ENCODE measurements at regions not wholly inside any gene's neighbourhood (a gene's known extent, or its start where the extent isn't known, plus 50 kb on each side); places are given as distances from the start of the nearest gene placed in this dataset.

DNA sequence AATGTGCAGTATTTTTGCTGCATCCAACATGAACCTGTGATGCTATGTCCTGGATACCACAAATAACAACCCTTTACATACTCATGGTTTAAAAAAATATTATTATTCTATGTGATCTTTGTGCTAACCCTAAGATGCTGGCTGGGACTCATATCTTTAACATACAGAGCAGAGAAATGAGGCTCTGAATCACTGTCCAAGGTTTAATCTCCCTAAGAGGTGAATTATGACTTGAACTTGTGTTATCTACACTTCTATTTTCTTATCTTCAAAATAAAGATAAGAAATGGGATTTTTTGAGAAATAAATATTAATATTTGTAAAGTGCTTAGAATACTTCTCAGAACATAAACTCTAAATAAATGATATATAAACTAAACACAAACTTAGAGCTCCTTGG, 68.8 kb upstream of the GRIA1 start:
- no peak for DNase-seq

DNA sequence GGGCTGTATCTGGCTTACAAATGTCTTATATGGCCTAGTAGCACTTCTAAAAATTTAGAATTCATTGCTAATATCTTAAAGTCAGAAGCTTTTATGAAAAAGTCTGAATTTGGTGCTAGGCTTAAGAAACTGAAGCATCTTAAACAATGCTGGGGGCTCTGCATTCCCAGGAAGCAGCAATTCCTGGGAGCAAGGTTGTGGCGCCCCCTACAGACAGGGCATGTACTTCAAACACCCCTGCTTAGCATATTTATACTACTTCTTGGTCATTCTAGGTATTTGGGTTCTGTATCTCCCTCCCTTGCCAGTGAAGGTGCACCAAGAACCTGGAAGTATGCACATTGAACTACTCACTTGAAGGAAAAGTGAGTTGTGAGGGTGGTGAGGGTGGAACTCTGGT, 64.6 kb upstream of the GRIA1 start:
- no peak for DNase-seq

DNA sequence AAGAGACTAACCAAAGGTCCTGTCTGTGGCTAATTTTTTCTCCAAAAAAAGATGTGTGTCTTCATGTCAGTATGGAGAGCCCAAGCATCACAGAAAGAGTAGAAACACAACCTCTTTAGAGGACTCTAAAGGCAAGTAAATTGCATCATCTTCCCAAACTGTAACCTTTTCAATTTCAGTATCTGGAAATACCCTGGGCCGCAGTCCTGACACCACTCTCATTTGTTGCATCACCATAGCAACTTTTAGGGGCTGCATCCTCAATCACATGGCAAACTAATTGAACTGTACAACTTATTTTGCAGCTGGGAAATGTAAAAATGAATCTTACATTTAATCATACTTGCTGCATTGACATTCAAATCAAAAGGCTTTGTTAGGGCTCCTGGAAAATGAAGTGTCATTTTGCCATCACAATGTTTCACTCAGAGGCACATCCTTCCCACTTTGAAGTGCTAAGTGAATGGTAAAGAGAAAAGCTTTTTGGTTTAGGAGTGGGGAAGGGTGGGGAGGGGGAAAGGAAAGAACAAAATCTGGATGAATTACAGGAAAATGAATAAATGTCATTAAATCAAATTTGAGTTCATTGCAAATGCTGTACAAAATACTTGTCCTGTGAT, 60.6 kb upstream of the GRIA1 start:
- no peak for DNase-seq

DNA sequence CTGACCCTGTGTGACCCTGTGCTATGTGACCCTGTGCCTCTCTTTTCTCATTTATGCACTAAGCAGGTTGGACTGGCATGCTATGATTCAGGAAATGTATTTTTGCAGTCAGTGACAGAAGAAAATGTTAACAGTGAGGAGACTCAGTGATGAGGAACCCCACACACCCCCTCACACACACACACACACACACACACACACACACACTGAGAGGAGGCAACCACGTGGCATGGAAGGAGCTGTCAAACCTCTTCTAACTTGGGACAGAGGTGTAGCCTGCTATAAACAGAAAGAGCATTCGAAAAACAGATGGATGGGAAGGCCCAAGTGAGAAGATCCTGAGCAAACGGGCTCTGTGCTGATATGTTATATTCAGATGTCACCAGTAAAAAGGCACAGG, 57.9 kb upstream of the GRIA1 start:
- no peak for DNase-seq

DNA sequence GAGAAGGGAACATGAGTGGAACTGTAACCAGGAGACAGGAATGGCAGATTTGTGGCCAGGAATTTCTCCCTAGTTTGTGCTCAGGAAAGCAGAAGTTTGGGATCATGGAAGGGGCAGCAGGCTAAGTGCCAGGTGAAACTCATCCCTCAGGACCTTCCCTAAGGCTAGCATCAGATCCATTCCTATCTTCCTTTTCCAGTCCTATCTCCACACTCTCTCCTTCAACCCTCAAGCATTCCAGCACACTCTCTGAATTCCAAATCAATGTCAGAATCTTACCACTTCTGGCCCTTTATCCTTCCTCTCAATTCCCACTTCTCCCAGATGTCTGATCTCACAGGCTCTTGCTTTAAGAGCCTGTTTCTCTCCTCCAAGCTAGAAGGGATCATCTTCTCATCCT, 53.2 kb upstream of the GRIA1 start:
- DNase-seq: no peak

DNA sequence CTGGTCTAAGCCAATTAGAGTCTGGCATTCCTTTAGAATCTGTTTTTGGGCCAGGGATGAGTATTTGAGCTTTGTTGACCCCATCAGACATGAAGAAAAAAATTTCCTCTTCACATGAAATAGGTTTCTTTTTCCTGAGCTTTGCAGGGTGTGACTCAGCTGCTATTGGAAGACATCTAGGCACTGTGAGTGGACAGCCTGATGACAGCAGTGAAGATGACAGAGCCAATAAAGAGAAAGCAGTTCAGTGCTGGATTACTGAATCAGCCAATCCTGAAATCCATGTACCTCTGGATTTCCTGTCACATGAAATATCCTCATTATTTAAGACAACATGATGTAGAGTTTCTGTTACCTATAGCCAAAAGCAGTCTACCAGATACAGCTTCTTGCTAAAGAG, 51.3 kb upstream of the GRIA1 start:
- DNase-seq: no peak
